WTC11 (cell line): ENCODE measurements at regions not wholly inside any gene's neighbourhood (a gene's known extent, or its start where the extent isn't known, plus 50 kb on each side); places are given as distances from the start of the nearest gene placed in this dataset.

Experiments used
- ATAC-seq: fragments of 200-7000 bp; cut with Tn5 transposase; 2 replicates; pipeline ENCODE4 v1.10.0; 2021; ENCODE audit warnings: mild to moderate bottlenecking, moderate library complexity
- CTCF ChIA-PET: fragments of 300-600 bp; sonication (Branson Sonifier 250); formaldehyde crosslinking; loops from one replicate; lab custom pipeline; 2021; ENCODE audit warnings: antibody characterized with exemption; lab: Charles Lee
- POLR2A ChIA-PET: fragments of 350-600 bp; sonication (Branson Sonifier 250); formaldehyde crosslinking; loops from one replicate; lab custom pipeline; 2021; ENCODE audit warnings: antibody characterized with exemption; lab: Charles Lee
- DNase-seq: peaks from one replicate; pipeline ENCODE4 v3.0.0; 2021; ENCODE audit warnings: low spot score
- H3K27ac Mint-ChIP-seq: 2 replicates; pipeline ENCODE4 v1.8.0; 2021; ENCODE audit warnings: mixed read lengths
- H3K27me3 Mint-ChIP-seq: 2 replicates; pipeline ENCODE4 v1.8.0; 2021; ENCODE audit warnings: low read depth, mild to moderate bottlenecking, moderate library complexity, mixed read lengths
- H3K36me3 Mint-ChIP-seq: 2 replicates; pipeline ENCODE4 v1.8.0; 2021; ENCODE audit warnings: mixed read lengths
- H3K4me1 Mint-ChIP-seq: 2 replicates; pipeline ENCODE4 v1.8.0; 2022; ENCODE audit warnings: mixed read lengths
- H3K4me3 Mint-ChIP-seq: 2 replicates; pipeline ENCODE4 v1.8.0; 2021; ENCODE audit warnings: mild to moderate bottlenecking, moderate library complexity, mixed read lengths
- H3K9me3 Mint-ChIP-seq: 2 replicates; pipeline ENCODE4 v1.8.0; 2021; ENCODE audit warnings: mixed read lengths
- ELF4 ChIP-seq: sonication (generic); formaldehyde crosslinking; IDR thresholded peaks from 2 replicates; pipeline ENCODE4 v1.8.1; 2022; ENCODE audit warnings: low read depth, mild to moderate bottlenecking, moderate library complexity, missing genetic modification reagents
- ETV6 ChIP-seq: sonication (generic); formaldehyde crosslinking; IDR thresholded peaks from 2 replicates; pipeline ENCODE4 v1.8.1; 2022; ENCODE audit warnings: mild to moderate bottlenecking, missing genetic modification reagents
- GTF2I ChIP-seq: fragments of 250-450 bp; sonication (Bioruptor Pico); conservative IDR thresholded peaks from 2 replicates; pipeline ENCODE4 v1.4.0; 2021; ENCODE audit warnings: mild to moderate bottlenecking
- NR1H2 ChIP-seq: sonication (generic); formaldehyde crosslinking; IDR thresholded peaks from 2 replicates; pipeline ENCODE4 v1.9.0; 2021; ENCODE audit warnings: mild to moderate bottlenecking, moderate library complexity, missing genetic modification reagents
- NR3C1 ChIP-seq: sonication (generic); formaldehyde crosslinking; conservative IDR thresholded peaks from 2 replicates; pipeline ENCODE4 v1.8.1; 2023; ENCODE audit warnings: low read depth, mild to moderate bottlenecking, missing genetic modification reagents
- OVOL2 ChIP-seq: fragments of 250-450 bp; sonication (Bioruptor Pico); IDR thresholded peaks from 2 replicates; pipeline ENCODE4 v1.9.0; 2021; ENCODE audit warnings: mild to moderate bottlenecking, borderline replicate concordance
- SMAD4 ChIP-seq: sonication (generic); formaldehyde crosslinking; IDR thresholded peaks from 2 replicates; pipeline ENCODE4 v1.8.0; 2022; ENCODE audit warnings: mild to moderate bottlenecking, missing genetic modification reagents
- SP1 ChIP-seq: sonication (generic); formaldehyde crosslinking; conservative IDR thresholded peaks from 2 replicates; pipeline ENCODE4 v1.8.1; 2022; ENCODE audit warnings: missing genetic modification reagents
- TCF7 ChIP-seq: sonication (generic); formaldehyde crosslinking; IDR thresholded peaks from 2 replicates; pipeline ENCODE4 v1.8.0; 2022; ENCODE audit warnings: mild to moderate bottlenecking, low read depth, missing genetic modification reagents, moderate library complexity
- TEAD1 ChIP-seq: sonication (generic); formaldehyde crosslinking; IDR thresholded peaks from 2 replicates; pipeline ENCODE4 v1.8.0; 2022; ENCODE audit warnings: mild to moderate bottlenecking, missing genetic modification reagents
- ZNF317 ChIP-seq: sonication (generic); formaldehyde crosslinking; IDR thresholded peaks from 2 replicates; pipeline ENCODE4 v1.8.1; 2023; ENCODE audit warnings: low read depth, mild to moderate bottlenecking, moderate library complexity, missing genetic modification reagents, borderline replicate concordance
- ZNF396 ChIP-seq: fragments of 250-450 bp; sonication (Bioruptor Pico); IDR thresholded peaks from 2 replicates; pipeline ENCODE4 v1.8.0; 2021; ENCODE audit warnings: mild to moderate bottlenecking, moderate library complexity, borderline replicate concordance
- TF ChIP-seq, protein P1 (sequence below): sonication (generic); formaldehyde crosslinking; IDR thresholded peaks from 2 replicates; pipeline ENCODE4 v1.8.1; 2022; ENCODE audit warnings: low read depth, mild to moderate bottlenecking, moderate library complexity, missing genetic modification reagents, borderline replicate concordance
- TF ChIP-seq, protein P2 (sequence below): fragments of 200-600 bp; IDR thresholded peaks from 2 replicates; pipeline ENCODE4 v1.8.0; 2022; ENCODE audit warnings: antibody characterized with exemption
- TF ChIP-seq, protein P3 (sequence below): sonication (generic); formaldehyde crosslinking; IDR thresholded peaks from 2 replicates; pipeline ENCODE4 v1.8.0; 2022; ENCODE audit warnings: mild to moderate bottlenecking, missing genetic modification reagents
- TF ChIP-seq, protein P4 (sequence below): sonication (generic); formaldehyde crosslinking; IDR thresholded peaks from 2 replicates; pipeline ENCODE4 v1.8.1; 2023; ENCODE audit warnings: mild to moderate bottlenecking, missing genetic modification reagents, moderate library complexity
- TF ChIP-seq, protein P5 (sequence below): sonication (generic); formaldehyde crosslinking; IDR thresholded peaks from 2 replicates; pipeline ENCODE4 v1.8.0; 2022; ENCODE audit warnings: missing genetic modification reagents
- TF ChIP-seq, protein P6 (sequence below): sonication (generic); formaldehyde crosslinking; IDR thresholded peaks from 2 replicates; pipeline ENCODE4 v1.8.1; 2022; ENCODE audit warnings: low read depth, missing genetic modification reagents, borderline replicate concordance
- TF ChIP-seq, protein P7 (sequence below): fragments of 250-450 bp; sonication (Bioruptor Pico); IDR thresholded peaks from 2 replicates; pipeline ENCODE4 v1.8.0; 2021; ENCODE audit warnings: mild to moderate bottlenecking
- TF ChIP-seq, protein P8 (sequence below): sonication (generic); formaldehyde crosslinking; IDR thresholded peaks from 2 replicates; pipeline ENCODE4 v1.8.1; 2023; ENCODE audit warnings: mild to moderate bottlenecking, missing genetic modification reagents, borderline replicate concordance

DNA sequence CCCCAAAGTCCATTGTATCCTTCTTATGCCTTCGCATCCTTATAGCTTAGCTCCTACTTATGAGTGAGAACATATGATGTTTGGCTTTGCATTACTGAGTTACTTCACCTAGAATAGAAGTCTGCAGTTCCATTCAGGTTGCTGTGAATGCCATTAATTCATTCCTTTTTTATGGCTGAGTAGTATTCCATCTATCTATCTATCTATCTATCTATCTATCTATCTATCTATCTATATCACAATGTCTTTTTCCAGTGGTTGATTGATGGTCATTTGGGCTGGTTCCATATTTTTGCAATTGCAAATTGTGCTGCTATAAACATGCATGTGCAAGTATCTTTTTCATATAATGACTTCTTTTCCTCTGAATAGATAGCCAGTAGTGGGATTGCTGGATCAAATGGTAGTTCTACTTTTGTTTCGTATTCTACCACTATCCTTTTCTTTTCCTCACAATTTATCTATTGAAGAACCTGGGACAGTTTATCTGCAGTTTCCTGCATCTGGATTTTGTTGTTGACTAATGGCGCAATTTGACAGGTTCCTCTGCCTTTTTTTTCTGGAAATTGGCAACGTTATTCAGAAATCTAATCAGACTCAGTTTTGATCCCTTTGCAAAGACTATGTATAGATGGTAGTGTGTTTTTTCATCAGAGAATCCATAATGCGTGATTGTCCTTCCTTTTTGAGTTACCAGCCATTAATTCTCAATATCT is 287.2 kb downstream of the ARL4A start (continued):
- TF ChIP-seq, protein P1, sequence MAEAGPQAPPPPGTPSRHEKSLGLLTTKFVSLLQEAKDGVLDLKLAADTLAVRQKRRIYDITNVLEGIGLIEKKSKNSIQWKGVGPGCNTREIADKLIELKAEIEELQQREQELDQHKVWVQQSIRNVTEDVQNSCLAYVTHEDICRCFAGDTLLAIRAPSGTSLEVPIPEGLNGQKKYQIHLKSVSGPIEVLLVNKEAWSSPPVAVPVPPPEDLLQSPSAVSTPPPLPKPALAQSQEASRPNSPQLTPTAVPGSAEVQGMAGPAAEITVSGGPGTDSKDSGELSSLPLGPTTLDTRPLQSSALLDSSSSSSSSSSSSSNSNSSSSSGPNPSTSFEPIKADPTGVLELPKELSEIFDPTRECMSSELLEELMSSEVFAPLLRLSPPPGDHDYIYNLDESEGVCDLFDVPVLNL (CRISPR knock-in tag), result no peak
- TF ChIP-seq NR1H2 (CRISPR knock-in tag), result no peak

DNA sequence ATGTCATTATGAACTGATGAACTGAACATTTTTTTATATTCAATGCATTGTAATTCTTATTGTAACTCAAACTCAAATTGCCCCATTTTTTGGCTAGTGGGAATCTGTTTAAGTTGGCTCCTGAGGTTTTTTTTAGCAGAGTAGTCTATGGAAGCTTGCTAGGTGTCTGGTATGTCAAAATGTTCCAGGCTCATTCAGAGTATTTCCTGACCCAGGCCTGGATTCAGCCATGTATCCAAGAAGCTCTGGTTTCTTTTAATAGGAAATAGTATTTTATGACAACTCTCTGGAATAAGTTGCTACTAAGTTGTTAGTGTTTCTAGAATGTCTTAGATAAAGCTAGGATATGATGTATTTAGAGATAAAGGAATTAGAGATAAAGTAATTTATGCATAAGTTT is 288.0 kb downstream of the ARL4A start:
- Mint-ChIP-seq H3K4me1 (no peaks in the 10 kb centered on the region), H3K9me3 (peaks cover 6% of the 10 kb centered on the region), H3K27me3 (no peaks in the 10 kb centered on the region), H3K36me3 (no peaks in the 10 kb centered on the region), H3K27ac (no peak overlapping the region), H3K4me3 (no peak overlapping the region)
- DNase-seq (no peak), ATAC-seq (no peak)
- ChIA-PET POLR2A (no interaction called here), CTCF (interaction anchor here (1.0 kb wide), 1 partner anchor 288 kb away, joined by 3 read pairs; the partner anchor contains the start of gene ARL4A)
- TF ChIP-seq, protein P2, sequence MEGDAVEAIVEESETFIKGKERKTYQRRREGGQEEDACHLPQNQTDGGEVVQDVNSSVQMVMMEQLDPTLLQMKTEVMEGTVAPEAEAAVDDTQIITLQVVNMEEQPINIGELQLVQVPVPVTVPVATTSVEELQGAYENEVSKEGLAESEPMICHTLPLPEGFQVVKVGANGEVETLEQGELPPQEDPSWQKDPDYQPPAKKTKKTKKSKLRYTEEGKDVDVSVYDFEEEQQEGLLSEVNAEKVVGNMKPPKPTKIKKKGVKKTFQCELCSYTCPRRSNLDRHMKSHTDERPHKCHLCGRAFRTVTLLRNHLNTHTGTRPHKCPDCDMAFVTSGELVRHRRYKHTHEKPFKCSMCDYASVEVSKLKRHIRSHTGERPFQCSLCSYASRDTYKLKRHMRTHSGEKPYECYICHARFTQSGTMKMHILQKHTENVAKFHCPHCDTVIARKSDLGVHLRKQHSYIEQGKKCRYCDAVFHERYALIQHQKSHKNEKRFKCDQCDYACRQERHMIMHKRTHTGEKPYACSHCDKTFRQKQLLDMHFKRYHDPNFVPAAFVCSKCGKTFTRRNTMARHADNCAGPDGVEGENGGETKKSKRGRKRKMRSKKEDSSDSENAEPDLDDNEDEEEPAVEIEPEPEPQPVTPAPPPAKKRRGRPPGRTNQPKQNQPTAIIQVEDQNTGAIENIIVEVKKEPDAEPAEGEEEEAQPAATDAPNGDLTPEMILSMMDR, result no peak
- TF ChIP-seq, protein P3, sequence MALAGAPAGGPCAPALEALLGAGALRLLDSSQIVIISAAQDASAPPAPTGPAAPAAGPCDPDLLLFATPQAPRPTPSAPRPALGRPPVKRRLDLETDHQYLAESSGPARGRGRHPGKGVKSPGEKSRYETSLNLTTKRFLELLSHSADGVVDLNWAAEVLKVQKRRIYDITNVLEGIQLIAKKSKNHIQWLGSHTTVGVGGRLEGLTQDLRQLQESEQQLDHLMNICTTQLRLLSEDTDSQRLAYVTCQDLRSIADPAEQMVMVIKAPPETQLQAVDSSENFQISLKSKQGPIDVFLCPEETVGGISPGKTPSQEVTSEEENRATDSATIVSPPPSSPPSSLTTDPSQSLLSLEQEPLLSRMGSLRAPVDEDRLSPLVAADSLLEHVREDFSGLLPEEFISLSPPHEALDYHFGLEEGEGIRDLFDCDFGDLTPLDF (CRISPR knock-in tag), result no peak
- TF ChIP-seq TEAD1 (no peak), SP1 (CRISPR knock-in tag) (no peak), ZNF317 (CRISPR knock-in tag) (no peak), ZNF396 (no peak), GTF2I (CRISPR knock-in tag) (no peak), SMAD4 (CRISPR knock-in tag) (no peak), NR3C1 (CRISPR knock-in tag) (no peak), TCF7 (CRISPR knock-in tag) (no peak), ELF4 (no peak), ETV6 (CRISPR knock-in tag) (no peak), OVOL2 (CRISPR knock-in tag) (no peak)
- TF ChIP-seq, protein P4, sequence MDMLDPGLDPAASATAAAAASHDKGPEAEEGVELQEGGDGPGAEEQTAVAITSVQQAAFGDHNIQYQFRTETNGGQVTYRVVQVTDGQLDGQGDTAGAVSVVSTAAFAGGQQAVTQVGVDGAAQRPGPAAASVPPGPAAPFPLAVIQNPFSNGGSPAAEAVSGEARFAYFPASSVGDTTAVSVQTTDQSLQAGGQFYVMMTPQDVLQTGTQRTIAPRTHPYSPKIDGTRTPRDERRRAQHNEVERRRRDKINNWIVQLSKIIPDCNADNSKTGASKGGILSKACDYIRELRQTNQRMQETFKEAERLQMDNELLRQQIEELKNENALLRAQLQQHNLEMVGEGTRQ, result no peak
- TF ChIP-seq, protein P5, sequence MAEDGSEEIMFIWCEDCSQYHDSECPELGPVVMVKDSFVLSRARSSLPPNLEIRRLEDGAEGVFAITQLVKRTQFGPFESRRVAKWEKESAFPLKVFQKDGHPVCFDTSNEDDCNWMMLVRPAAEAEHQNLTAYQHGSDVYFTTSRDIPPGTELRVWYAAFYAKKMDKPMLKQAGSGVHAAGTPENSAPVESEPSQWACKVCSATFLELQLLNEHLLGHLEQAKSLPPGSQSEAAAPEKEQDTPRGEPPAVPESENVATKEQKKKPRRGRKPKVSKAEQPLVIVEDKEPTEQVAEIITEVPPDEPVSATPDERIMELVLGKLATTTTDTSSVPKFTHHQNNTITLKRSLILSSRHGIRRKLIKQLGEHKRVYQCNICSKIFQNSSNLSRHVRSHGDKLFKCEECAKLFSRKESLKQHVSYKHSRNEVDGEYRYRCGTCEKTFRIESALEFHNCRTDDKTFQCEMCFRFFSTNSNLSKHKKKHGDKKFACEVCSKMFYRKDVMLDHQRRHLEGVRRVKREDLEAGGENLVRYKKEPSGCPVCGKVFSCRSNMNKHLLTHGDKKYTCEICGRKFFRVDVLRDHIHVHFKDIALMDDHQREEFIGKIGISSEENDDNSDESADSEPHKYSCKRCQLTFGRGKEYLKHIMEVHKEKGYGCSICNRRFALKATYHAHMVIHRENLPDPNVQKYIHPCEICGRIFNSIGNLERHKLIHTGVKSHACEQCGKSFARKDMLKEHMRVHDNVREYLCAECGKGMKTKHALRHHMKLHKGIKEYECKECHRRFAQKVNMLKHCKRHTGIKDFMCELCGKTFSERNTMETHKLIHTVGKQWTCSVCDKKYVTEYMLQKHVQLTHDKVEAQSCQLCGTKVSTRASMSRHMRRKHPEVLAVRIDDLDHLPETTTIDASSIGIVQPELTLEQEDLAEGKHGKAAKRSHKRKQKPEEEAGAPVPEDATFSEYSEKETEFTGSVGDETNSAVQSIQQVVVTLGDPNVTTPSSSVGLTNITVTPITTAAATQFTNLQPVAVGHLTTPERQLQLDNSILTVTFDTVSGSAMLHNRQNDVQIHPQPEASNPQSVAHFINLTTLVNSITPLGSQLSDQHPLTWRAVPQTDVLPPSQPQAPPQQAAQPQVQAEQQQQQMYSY, result no peak
- TF ChIP-seq, protein P6, sequence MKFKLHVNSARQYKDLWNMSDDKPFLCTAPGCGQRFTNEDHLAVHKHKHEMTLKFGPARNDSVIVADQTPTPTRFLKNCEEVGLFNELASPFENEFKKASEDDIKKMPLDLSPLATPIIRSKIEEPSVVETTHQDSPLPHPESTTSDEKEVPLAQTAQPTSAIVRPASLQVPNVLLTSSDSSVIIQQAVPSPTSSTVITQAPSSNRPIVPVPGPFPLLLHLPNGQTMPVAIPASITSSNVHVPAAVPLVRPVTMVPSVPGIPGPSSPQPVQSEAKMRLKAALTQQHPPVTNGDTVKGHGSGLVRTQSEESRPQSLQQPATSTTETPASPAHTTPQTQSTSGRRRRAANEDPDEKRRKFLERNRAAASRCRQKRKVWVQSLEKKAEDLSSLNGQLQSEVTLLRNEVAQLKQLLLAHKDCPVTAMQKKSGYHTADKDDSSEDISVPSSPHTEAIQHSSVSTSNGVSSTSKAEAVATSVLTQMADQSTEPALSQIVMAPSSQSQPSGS (CRISPR knock-in tag), result no peak
- TF ChIP-seq, protein P7, sequence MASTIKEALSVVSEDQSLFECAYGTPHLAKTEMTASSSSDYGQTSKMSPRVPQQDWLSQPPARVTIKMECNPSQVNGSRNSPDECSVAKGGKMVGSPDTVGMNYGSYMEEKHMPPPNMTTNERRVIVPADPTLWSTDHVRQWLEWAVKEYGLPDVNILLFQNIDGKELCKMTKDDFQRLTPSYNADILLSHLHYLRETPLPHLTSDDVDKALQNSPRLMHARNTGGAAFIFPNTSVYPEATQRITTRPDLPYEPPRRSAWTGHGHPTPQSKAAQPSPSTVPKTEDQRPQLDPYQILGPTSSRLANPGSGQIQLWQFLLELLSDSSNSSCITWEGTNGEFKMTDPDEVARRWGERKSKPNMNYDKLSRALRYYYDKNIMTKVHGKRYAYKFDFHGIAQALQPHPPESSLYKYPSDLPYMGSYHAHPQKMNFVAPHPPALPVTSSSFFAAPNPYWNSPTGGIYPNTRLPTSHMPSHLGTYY (CRISPR knock-in tag), result no peak
- TF ChIP-seq, protein P8, sequence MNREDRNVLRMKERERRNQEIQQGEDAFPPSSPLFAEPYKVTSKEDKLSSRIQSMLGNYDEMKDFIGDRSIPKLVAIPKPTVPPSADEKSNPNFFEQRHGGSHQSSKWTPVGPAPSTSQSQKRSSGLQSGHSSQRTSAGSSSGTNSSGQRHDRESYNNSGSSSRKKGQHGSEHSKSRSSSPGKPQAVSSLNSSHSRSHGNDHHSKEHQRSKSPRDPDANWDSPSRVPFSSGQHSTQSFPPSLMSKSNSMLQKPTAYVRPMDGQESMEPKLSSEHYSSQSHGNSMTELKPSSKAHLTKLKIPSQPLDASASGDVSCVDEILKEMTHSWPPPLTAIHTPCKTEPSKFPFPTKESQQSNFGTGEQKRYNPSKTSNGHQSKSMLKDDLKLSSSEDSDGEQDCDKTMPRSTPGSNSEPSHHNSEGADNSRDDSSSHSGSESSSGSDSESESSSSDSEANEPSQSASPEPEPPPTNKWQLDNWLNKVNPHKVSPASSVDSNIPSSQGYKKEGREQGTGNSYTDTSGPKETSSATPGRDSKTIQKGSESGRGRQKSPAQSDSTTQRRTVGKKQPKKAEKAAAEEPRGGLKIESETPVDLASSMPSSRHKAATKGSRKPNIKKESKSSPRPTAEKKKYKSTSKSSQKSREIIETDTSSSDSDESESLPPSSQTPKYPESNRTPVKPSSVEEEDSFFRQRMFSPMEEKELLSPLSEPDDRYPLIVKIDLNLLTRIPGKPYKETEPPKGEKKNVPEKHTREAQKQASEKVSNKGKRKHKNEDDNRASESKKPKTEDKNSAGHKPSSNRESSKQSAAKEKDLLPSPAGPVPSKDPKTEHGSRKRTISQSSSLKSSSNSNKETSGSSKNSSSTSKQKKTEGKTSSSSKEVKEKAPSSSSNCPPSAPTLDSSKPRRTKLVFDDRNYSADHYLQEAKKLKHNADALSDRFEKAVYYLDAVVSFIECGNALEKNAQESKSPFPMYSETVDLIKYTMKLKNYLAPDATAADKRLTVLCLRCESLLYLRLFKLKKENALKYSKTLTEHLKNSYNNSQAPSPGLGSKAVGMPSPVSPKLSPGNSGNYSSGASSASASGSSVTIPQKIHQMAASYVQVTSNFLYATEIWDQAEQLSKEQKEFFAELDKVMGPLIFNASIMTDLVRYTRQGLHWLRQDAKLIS (CRISPR knock-in tag), result no peak
